ENCODE measurements at regions not wholly inside any gene's neighbourhood (a gene's known extent, or its start where the extent isn't known, plus 50 kb on each side); places are given as distances from the start of the nearest gene placed in this dataset.

GRCh38 chr1:18015719-18016118 is 91.9 kb upstream of the IGSF21 start:
- DNase-seq (ENCODE audit: low read depth): no peak

GRCh38 chr1:18018366-18018765 is 89.2 kb upstream of the IGSF21 start:
- no peak for DNase-seq (ENCODE audit: low read depth)

GRCh38 chr1:18020021-18020817 is 87.4 kb upstream of the IGSF21 start:
- DNase-seq (ENCODE audit: low read depth): no peak

GRCh38 chr1:18021242-18021641 is 86.4 kb upstream of the IGSF21 start:
- no peak for DNase-seq (ENCODE audit: low read depth)

GRCh38 chr1:18032172-18032859 is 75.3 kb upstream of the IGSF21 start:
- no peak for DNase-seq (ENCODE audit: low read depth)

- DNase-seq (ENCODE audit: low read depth): no peak
These were observed 72.5 kb upstream of the IGSF21 start for GRCh38 chr1:18035145-18035544.

GRCh38 chr1:18037651-18038050 is 69.9 kb upstream of the IGSF21 start:
- no peak for DNase-seq (ENCODE audit: low read depth)

- DNase-seq (ENCODE audit: low read depth): no peak
These were observed 69.5 kb upstream of the IGSF21 start for GRCh38 chr1:18038051-18038450.

GRCh38 chr1:18039102-18039501 is 68.5 kb upstream of the IGSF21 start:
- no peak for DNase-seq (ENCODE audit: low read depth)

- no peak for DNase-seq (ENCODE audit: low read depth)
These were observed 66.5 kb upstream of the IGSF21 start for GRCh38 chr1:18041102-18041501.

- DNase-seq (ENCODE audit: low read depth): no peak
These were observed 65.8 kb upstream of the IGSF21 start for GRCh38 chr1:18041685-18042355.

- no peak for DNase-seq (ENCODE audit: low read depth)
These were observed 63.7 kb upstream of the IGSF21 start for GRCh38 chr1:18043871-18044270.

GRCh38 chr1:18045203-18045602 is 62.4 kb upstream of the IGSF21 start:
- DNase-seq (ENCODE audit: low read depth): no peak

- DNase-seq (ENCODE audit: low read depth): no peak
These were observed 62.0 kb upstream of the IGSF21 start for GRCh38 chr1:18045621-18046020.

GRCh38 chr1:18047122-18047521 is 60.5 kb upstream of the IGSF21 start:
- no peak for DNase-seq (ENCODE audit: low read depth)

- no peak for DNase-seq (ENCODE audit: low read depth)
These were observed 58.4 kb upstream of the IGSF21 start for GRCh38 chr1:18049228-18049627.

GRCh38 chr1:18052671-18053070 is 54.9 kb upstream of the IGSF21 start:
- DNase-seq (ENCODE audit: low read depth): no peak

GRCh38 chr1:18055156-18055555 is 52.4 kb upstream of the IGSF21 start:
- no peak for DNase-seq (ENCODE audit: low read depth)

- no peak for DNase-seq (ENCODE audit: low read depth)
These were observed 51.1 kb upstream of the IGSF21 start for GRCh38 chr1:18056545-18056944.

- no peak for DNase-seq (ENCODE audit: low read depth)
These were observed 50.0 kb upstream of the IGSF21 start for GRCh38 chr1:18057623-18058022.

Data from GM04504 (cell line).